ENCODE measurements at regions not wholly inside any gene's neighbourhood (a gene's known extent, or its start where the extent isn't known, plus 50 kb on each side); places are given as distances from the start of the nearest gene placed in this dataset.
A peak's percentile ranks its signal among the peaks of the same experiment; 100 is the strongest.
"Not testable (repeated sequence)": the region's sequence is repeated elsewhere in the genome, so short reads cannot be mapped to it uniquely, and the experiment has no call there.

DNA sequence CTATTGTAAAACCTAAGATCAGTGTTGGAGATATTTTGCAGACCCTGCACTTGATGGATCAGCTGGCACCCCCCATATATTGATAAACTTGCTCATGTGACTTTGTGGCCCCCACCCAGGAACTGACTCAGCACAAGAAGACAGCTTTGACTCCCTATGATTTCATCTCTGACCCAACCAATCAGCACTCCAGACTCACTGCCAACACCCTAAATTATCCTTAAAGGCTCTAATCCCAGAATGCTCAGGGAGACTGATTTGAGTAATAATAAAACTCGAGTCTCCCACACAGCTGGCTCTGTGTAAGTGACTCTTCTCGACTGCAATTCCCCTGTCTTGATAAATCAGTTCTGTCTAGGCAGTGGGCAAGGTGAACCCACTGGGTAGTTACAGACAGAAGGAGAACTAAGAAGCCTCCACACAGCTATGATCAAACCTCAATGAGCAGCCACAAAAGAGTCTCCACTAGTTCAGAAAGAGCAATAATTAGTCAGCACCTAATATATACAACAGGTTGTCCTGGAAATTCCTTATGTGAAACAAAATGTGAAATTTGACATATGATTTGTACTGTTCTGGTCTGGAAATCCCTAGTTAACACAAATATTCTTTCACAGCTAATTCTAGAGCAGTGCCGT is 52.2 kb downstream of the ACTL7B start:
- DNase-seq: no peak

DNA sequence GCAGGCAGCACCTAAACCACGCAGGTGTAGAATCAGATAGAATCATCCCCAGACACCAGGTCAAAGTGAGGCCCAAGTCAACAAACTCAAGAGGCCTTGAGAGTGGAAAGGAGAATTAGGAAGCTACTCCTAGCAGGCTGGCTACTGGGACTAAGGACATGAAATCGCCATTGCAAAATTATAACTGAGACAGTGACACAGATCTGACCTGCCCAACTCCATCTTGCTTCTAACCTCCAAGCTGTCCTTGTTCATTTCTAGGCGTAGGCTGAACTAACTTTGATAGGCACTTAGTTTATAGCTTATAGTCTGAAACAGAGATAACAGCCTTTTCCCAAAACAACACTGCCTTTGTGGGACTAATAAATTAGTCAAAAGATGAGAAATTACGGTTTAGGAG is 52.8 kb downstream of the ACTL7B start:
- no peak for DNase-seq

DNA sequence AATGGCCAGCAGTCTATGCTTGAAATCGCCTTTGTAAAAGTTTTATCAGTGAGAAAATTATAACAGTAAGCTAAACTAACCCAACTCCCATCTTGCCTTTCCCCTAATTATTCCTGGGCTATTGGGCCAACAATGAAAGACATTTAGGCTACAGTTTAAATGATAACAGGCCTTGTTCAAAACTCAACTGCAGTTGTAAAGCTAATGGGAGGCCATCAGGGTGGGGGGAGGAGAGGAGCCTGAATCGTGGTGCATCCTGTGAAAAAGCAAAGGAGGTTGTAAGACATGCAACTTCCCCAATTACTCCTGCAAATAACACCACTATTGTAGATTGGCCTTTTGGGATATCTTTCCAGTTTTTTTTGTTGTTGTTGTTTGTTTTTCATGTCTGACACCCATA is 53.8 kb downstream of the ACTL7B start:
- DNase-seq: no peak

DNA sequence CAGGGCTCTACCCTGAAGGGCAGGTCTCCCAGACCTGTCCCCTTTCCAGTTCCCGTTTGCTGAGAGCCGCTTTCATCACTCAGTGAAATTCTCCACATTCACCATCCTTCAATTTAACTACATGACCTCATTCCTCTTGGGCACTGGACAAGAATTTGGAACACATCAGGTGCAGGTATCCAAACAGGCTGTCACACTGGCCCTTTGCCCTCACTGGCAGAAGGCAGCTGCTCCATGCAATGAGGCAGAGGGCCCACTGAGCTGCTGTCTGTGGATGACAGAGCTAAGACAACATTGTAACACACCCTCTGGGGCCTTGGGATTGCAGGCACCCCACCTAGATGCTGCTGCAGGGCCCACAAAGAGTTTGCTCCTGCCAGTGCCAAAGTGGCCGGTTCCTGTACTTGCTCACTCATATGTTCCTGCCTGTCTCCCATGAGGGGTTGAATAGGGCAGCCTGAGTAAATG is 55.1 kb downstream of the ACTL7B start:
- DNase-seq: no peak

DNA sequence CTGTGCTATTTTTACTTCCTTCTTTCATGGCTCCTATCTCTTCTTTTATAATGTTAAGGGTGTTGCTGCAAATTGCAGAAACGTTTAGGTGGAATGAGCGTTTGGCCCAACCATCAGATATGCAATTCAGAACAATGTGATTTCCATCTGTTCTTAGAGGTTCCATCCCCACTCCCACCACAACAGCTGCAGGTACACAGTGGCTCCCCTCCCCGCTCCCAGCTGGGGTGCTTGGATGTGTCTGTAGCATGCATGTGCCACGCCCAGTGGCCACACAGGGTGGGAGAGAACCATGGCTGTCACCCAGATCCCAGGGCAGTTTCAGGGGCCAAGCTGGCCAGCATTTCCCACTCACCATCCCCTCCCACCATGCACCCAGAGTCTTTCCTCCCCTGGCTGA is 62.2 kb downstream of the ACTL7B start:
- no peak for DNase-seq

DNA sequence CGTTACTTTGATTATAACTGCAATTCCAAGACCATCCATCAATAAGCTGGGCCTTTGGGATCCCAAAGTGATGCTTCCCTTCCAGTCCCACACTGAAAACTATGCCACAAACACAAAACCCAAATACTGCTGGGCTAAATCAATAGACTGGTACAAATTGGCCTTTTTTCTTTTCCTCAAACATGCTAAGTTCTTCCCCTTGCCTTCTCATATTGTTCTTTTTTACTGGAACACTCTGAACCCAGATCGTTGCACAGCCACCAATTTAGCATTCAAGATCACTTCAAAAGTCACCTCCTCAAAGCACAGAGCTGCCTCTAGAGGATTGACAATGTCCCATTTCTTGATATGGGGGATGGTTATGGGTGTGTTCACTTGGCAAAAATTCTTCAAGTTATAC is 66.0 kb downstream of the ACTL7B start:
- no peak for DNase-seq

DNA sequence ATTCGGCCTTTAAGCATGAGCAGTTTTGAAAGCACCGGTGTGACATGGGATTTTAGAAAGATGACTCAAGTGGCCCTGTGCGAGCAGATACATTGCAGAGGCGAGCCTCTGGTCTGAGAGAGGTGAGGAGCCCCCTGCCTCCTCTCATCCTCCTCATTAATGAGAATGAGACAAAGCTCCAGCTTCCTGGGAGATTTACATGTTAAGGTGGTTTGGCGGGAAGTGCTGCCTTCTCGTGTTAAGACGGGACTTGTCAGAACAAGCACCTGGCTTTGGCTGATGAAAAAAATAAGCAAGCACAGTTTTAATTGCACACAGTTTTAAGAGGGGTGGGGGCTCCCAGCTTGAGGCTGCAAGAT is 68.1 kb downstream of the ACTL7B start:
- no peak for DNase-seq

DNA sequence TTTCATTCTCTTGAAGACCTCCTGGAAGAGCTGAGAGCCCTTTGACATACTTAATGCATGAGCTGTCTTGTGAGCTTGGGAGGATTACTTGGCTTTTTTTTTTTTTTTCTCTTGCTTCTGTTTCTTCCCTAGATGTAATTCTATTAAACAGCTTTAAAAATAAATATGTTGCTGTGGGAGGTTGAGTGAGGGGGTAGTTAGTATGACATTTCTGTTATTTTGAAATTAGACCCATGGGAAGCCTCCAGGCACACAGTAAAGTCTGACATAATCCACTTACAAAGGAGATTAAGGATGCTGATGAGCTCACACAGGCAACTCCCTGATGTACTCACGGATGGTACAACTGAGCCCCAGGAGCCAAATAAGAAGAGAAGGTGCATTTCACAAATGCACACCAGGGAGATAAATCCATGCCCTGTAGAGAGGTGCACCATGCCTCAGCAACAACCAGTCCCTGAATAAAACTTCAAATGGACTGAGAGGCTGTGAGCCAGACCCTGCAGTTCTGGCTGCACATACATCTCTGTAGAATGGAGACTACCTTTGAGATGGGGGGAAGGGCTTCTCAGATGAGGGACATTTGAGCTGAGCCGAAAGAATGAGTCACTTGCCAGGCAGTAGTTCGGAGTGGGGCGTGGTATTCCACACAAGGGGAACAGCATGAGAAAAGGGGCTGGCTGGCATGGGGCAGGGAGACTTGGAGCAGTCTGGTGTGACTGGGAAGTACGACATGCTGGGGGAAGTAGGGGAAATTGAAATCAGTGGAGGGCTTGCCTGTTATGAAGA is 68.7 kb downstream of the ACTL7B start:
- DNase-seq: no peak

DNA sequence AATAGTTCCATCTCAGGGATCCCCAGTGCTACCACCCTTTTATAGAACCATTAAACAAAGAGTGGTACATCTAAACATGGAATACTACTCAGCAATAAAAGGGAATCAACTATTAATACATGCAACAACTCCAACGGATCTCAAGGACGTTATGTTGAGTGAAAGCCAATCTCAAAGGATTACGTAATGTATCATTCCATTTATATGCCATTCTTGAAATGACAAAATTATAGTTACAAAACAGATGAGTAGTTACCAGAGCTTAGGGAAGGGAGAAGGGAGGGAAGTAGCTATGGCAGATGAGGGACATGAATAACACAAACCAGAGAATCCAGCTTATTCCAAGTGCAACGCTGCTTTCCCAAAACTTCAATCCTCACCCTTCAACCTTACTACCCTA is 69.5 kb downstream of the ACTL7B start:
- DNase-seq: no peak

DNA sequence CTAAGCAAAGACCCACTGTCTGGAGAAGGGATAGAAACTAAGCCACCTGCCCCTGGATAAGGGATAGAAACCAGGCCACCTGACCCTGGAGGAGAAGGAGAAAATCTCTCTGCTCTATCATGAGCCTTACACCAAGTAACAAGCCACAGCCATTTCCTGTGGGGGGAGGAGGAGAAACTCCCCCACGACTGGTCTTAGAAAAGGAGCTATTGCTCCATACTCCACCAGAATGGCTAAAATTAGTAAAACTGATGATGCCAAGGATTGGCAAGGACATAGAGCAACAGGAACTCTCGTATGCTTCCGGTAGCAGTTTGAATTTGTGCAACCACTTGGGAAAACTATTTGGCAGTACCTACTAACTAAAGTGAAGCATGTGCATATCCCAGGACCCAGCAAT is 70.8 kb downstream of the ACTL7B start:
- no peak for DNase-seq

DNA sequence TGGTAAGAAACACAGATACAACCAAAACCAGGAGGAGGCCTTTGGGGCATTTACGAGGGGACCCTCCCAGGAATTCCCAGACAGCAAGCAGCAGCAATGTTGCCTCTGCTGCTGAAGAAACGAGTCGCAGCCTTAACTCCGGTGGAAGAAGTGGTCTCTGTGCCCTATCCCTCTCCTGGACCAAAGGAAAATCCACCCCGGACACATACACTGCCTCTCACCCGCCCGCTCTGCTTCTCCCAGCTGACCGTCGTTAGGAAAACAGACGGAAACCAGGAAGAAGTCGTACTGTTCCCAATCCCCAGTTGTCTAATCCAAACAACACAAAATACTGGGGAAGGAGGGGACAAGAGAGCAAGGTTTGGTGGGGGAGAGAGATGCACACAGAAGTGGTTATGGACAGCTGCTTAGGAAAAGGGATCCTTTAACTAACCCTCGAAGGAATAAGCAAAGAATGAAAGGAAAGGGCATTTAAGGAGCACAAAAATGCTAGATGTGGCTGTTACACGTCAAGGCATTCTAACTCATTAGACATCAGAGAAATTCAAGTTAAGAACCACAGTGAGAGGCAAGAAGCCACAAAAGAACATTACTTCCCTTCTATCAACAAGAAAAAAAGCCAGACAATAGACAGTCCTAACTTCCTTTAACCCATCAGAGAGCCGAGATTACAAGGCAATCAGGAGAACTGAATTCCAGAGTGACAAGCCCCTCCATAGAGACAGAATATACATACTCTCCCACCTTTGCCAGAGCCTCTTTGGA is 71.9 kb downstream of the ACTL7B start:
- DNase-seq: no peak

DNA sequence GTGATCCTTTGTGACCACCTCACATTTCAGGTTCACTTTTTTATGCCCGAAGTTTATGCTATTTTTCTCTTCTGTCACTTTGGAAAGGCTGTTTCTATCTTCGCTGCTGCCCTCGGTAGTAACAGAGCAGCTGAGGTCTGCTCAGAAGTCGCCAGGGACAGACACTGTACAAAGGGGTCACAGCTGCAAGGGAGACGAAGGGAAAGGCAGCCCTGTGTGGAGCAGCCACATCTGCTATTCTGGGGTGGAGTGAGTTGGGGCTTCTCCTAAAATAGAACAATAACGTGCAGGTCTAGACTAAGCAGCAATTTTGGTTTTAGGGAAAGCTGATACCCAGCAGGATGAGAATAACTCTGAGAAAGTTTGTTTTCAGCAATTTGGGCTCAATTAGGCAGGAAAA is 72.5 kb downstream of the ACTL7B start:
- no peak for DNase-seq

DNA sequence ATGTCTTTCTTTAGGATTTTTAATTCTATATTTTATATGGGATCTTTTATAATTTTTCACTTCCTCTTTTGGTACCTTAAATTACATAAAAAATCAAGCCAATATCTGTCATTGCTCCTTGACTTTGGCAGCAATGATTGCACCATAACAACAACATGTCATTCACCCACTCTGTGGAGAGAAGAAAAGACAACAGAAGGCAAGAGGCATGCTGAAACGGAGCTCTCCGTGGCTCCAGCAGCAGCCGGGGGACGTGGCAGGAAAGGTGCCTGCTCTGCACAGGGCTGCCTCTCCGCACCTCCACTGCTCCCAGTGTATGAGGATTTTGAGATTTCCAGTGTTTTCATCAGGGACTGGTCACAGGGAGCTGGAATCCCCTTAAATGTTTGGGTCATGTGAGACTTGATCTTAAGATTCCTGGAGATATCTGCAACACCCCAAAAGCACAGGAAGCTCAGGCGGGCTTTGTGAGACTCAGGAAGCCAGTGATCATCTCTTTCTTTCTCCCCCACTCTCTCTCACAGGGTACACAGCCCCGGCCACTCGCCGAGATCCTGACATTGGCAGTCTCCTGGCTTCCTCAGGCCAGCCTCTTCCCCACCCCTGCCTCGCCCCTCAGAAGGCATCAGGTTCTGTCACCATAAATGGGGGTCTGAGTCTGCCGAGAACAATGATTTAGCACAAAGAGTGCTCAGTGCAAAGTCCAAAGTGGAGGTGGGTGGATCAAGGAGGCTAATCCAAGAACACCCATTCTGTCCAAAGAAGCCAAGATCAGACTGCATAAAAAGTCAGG is 74.6 kb downstream of the ACTL7B start:
- no peak for DNase-seq

DNA sequence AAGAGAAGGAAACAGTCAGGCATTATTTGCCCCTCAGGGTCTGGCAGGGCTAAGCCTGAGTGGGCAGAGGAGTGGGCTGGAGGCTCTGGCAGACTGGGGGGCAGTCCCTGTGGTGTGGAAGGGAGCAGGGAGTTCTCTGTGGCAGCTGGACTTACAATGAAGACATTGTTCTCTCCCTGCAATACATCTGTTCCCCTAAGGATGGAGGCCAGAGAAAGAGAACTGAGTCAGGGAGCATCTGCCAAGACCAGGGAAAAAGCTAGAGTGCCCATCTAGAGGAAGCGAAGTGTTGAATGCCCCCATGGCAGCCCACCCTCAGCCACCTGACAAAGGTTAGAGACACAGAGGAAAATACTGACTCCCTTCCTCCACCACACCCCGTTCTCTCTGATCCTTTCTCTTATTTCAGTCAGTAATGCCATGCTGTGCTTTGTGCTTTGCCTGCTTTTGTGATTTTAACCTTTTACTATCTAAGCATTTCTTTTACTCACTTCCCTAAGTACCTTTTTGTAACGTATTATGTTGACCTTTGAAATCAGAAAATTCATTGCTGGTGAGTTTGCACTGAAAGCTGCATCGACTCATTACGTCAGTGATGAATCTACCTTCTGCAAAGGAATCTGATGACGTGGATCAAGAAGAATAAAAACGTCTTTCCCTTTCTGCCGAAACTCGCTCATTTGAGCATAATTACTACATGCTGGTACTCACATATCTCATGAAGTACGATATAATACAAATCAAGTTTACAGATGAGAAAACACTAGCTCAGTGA is 76.0 kb downstream of the ACTL7B start:
- no peak for DNase-seq

DNA sequence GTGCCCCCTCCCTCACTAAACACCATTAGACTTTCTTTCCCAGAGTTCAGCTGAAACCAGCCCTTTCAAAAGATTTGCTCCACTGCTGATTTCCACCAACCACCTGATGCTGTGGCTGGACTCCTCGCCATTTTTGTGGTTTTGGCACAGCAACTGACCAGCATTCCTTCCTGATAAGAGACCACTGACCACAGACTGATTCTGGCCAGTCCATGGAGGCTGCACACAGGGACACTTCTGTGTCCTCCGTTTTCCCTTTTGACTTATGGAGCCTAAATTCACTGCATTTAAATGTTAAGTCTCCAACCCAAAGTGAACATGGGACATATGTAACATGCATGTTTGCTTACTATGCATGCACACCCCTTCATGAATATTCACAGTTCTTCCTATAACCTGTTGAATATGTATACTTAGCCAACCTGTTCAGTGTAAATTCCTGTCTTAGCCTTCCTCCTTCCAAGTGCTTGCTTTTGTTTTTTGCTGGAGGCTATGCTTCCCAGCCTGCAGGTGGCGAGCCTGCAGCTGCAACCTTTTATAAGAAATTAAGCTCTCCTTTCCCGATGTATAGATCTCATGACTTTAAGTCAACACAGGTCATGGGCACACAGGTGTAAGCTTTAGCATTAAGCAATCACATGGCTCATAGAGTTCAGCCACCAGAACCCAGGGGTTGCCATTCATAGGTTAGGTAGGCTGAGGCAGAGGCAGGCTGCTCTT is 78.7 kb downstream of the ACTL7B start:
- DNase-seq: no peak

DNA sequence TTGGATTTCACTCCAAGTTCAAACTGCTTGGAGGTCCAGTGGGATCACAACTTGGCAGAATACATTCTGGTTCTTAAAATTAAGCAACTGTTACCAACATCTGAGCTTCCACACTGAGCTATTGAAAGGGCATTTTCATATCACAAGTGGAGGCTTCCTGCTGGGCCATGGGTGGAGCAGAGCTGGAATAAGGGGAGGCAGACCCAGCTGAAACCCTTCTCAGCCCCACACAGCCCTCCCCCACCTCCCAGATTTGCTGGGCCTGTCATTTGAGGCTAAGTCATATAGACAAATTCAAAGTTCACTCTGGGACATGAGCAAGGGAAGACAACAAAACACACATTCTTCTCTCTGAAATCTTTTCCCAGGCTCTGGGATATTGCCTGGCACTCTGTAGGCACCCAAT is 79.9 kb downstream of the ACTL7B start:
- no peak for DNase-seq

DNA sequence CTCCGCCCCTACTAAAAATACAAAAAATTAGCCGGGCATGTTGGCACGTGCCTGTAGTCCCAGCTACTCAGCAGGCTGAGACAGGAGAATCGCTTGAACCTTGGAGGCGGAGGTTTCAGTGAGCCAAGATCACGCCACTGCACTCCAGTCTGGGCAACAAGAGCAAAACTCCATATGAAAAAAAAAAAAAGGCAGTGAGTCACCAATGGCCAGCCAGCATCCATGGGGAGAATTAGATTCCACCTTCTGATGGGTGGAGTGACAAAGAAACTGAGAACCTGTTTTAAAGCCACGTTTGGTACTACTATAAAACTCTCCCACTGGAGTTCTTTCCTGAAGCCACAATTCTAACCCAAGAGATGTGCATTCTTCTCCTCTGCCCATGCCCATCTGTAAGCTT is 81.7 kb downstream of the ACTL7B start:
- DNase-seq: not testable (repeated sequence)

DNA sequence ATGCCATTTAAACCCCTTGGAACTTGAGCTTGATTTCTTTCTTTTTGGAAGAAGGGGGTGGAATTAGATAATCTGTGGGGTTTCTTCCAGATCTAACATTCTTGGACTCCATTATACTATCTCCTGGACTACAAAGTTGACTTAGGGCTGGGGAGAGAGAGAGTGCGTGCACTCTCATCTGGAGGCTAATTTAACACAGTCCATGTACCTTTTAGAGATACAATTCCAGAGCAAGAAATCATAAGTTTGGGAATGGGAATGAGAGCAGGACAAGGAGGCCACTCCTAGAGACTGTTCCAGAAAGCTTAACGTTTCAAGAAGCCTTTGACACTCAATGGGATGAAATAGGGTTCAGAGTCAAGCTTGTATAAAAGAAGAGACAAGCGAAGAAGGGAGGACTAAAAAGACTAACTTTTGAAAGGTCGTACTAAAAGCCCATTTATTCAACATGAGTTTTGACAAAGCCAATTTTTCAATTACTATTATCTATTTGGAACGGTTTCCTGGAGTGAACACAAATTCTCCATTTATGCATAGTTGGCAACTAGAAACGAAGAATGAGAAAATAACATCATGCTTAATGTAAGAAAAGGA is 83.4 kb downstream of the ACTL7B start:
- no peak for DNase-seq

DNA sequence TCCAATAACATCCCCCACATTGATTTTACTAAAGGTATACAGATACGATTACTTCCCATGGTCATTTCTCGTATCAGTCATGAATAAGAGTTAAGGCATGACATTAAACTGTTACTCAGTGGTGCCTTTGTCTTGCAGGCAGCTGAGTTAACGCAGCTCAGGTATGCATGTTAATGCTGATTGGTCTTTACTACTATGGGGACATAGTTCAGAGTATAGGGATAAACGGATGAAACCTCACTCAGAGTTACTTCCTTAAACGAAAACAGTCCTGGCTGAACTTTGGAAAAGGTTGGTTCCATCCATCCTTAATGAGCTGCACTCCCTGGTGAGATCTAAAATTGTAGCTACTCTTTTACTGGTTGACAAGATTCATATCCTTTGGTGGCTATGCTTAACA is 87.0 kb downstream of the ACTL7B start:
- no peak for DNase-seq

DNA sequence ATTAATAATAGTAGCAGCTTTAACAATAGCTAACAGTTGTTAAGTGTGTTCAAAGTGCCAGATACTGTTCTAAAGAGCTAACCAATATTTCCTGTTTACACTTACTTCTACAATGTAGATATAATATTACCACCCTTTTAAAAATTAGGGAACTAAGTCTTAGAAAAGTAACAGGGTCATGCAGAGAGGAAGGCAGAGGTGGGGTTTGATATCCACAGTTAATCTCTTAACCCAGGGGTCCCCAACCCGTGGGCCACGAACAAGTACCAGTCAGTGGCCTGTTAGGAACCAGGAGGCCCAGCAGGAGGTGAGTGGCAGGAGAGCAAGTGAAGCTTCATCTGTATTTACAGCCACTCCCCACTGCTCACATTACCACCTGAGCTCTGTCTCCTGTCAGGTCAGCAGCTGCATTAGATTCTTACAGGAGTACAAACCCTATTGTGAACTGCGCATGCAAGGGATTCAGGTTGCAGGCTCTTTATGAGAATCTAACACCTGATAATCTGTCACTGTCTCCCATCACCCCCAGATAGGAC is 89.1 kb downstream of the ACTL7B start:
- peak; percentile 47 for DNase-seq

DNA sequence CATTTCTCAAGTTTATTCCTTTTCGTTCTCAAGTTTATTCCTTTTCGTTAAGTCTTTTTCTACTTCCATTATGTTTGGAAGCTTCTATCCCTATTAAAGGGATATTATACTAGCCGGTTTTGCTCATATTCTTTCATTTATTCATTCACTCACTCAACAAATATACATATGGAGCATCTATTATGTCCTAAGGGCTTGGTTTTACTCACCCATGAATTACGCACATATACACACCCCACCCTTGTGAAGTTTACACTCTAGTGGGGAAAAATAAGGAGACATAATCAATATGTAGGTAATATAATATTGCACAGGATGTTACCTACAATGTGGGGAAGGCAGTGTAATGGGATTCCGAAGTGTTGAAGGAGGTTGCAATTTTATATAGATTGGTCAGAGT is 90.5 kb downstream of the ACTL7B start:
- no peak for DNase-seq

Measured in NCI-H2029 treated with DMSO at 0.1 percent for 48 hours (cell line).